ENCODE measurements at regions not wholly inside any gene's neighbourhood (a gene's known extent, or its start where the extent isn't known, plus 50 kb on each side); places are given as distances from the start of the nearest gene placed in this dataset.

GRCh38 chr10:83932245-83932644 lies 207.1 kb upstream of the GHITM start:
- Histone ChIP-seq H3K27ac (ENCODE audit: low read depth, low read length) (no peak overlapping the region), H3K9me3 (ENCODE audit: control insufficient read depth in 1 of 2, insufficient read depth in 1 of 2, low read depth in 1 of 2, low read length in 2 of 2) (no peaks in the 10 kb centered on the region), H3K9ac (ENCODE audit: low read length) (no peak overlapping the region), H3K36me3 (ENCODE audit: control insufficient read depth in 1 of 2, insufficient read depth in 2 of 2, low read length in 2 of 2) (no peaks in the 10 kb centered on the region), H3K4me1 (ENCODE audit: control insufficient read depth in 1 of 2, insufficient read depth in 2 of 2, low read length in 2 of 2) (no peaks in the 10 kb centered on the region), H3K27me3 (ENCODE audit: insufficient read depth, low read length) (peaks cover 19% of the 10 kb centered on the region; the same call in 1 of the 2 replicates), H4K20me1 (ENCODE audit: insufficient read depth) (no peaks in the 10 kb centered on the region), H3K9me2 (ENCODE audit: insufficient read depth) (no peaks in the 10 kb centered on the region), H2AFZ (ENCODE audit: low read depth, low read length, poor library complexity, severe bottlenecking) (no peak overlapping the region), H3K4me2 (ENCODE audit: low read length) (no peak overlapping the region), H3K4me3 (replicated peaks in 1 of 2; ENCODE audit: low read depth in 1 of 2, low read length in 2 of 2) (no peak overlapping the region), H3K79me2 (ENCODE audit: insufficient read depth, low read length) (no peaks in the 10 kb centered on the region)
- BruUV-seq (replicated peaks): no TSS peak
- RAD21 ChIA-PET (ENCODE audit: low non-redundant PET in 1 of 2, low total read pairs in 2 of 2, uncharacterized antibody in 2 of 2, unreplicated experiment in 2 of 2): no interaction called here
- TF ChIP-seq POLR2A (IDR thresholded peaks at IDR 0.05; ENCODE audit: borderline replicate concordance, extremely low read depth, insufficient read depth, insufficient read length): no peak
- no peak for TF ChIP-seq JUND (IDR thresholded peaks at IDR 0.05)
- TF ChIP-seq ELF1 (IDR thresholded peaks at IDR 0.05; ENCODE audit: borderline replicate concordance, low read depth): no peak
- no peak for TF ChIP-seq ATF3 (IDR thresholded peaks at IDR 0.05)
- no peak for TF ChIP-seq SRF (IDR thresholded peaks at IDR 0.05; ENCODE audit: low read depth)
- no peak for TF ChIP-seq REST (IDR thresholded peaks at IDR 0.05; ENCODE audit: low read depth)
- no peak for TF ChIP-seq EZH2phosphoT487 (IDR thresholded peaks at IDR 0.05; ENCODE audit: borderline replicate concordance)
- no peak for TF ChIP-seq POLR2AphosphoS5 (IDR thresholded peaks at IDR 0.05; ENCODE audit: low read depth, low read length)
- DNase-seq (ENCODE audit: low read depth, low spot score) (no peak), ATAC-seq (no peak)
- POLR2A ChIA-PET: no interaction called here
- CTCF ChIA-PET: no interaction called here
- intact Hi-C loops (cut with micrococcal nuclease): no loop called here

All from HCT116 (cell line).